ENCODE measurements at regions not wholly inside any gene's neighbourhood (a gene's known extent, or its start where the extent isn't known, plus 50 kb on each side); places are given as distances from the start of the nearest gene placed in this dataset.

DNA sequence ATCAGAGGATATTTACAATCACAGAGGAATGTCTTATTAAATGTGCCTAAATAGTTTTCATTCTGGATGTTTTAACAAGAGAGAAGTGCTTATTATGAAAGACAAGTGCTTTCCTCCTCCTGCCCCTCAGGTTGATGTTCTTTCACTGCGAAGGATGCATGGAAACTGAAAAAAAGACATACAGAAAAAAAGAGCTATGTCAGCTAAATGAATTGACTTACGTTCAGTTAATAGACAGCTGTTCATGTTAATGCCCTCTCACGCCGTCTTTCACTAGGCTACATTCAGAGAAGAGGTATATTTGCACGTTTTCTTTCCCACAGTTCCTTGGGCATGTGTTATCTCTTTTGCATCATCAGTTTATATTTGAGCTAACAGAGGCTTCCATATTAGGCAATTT, 821.8 kb upstream of the PCDH9 start:
- TF ChIP-seq POLR2AphosphoS5 (IDR thresholded peaks at IDR 0.05), result no peak
- TF ChIP-seq, protein P1, sequence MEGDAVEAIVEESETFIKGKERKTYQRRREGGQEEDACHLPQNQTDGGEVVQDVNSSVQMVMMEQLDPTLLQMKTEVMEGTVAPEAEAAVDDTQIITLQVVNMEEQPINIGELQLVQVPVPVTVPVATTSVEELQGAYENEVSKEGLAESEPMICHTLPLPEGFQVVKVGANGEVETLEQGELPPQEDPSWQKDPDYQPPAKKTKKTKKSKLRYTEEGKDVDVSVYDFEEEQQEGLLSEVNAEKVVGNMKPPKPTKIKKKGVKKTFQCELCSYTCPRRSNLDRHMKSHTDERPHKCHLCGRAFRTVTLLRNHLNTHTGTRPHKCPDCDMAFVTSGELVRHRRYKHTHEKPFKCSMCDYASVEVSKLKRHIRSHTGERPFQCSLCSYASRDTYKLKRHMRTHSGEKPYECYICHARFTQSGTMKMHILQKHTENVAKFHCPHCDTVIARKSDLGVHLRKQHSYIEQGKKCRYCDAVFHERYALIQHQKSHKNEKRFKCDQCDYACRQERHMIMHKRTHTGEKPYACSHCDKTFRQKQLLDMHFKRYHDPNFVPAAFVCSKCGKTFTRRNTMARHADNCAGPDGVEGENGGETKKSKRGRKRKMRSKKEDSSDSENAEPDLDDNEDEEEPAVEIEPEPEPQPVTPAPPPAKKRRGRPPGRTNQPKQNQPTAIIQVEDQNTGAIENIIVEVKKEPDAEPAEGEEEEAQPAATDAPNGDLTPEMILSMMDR (IDR thresholded peaks at IDR 0.05 in 8 of 11, conservative IDR thresholded peaks at IDR 0.05 in 3 of 11), result no peak
- TF ChIP-seq POLR2A (IDR thresholded peaks at IDR 0.05), result no peak

All from spleen (tissue), 7 donors.